ENCODE measurements at regions not wholly inside any gene's neighbourhood (a gene's known extent, or its start where the extent isn't known, plus 50 kb on each side); places are given as distances from the start of the nearest gene placed in this dataset.

- intact Hi-C loops (cut with micrococcal nuclease) (no loop called here), in situ Hi-C loops (cut with MboI) (no loop called here)
- TF ChIP-seq ZNF12 (CRISPR knock-in tag; IDR thresholded peaks at IDR 0.05) = no peak
- TF ChIP-seq ZBTB40 (IDR thresholded peaks at IDR 0.05) = no peak
- TF ChIP-seq ZBTB40 (CRISPR knock-in tag; IDR thresholded peaks at IDR 0.05) = no peak
- TF ChIP-seq NR4A1 (CRISPR knock-in tag; IDR thresholded peaks at IDR 0.05) = no peak
- no peak for TF ChIP-seq NR4A1 (tag; IDR thresholded peaks at IDR 0.05)
- no peak for TF ChIP-seq JUND (IDR thresholded peaks at IDR 0.05; ENCODE audit: borderline replicate concordance, low read depth, low read length)
- TF ChIP-seq JUND (tag; IDR thresholded peaks at IDR 0.05; ENCODE audit: borderline replicate concordance, low read depth, low read length) = no peak
- TF ChIP-seq SOX6 (IDR thresholded peaks at IDR 0.05) = no peak
- H3K79me2 ChIP-seq (ENCODE audit: control insufficient read depth, insufficient read depth, low read length) = no peaks in the 10 kb centered on the region
- ATAC-seq (no peak), DNase-seq (ENCODE audit: extremely low read depth in 1 of 4, low spot score in 3 of 4) (no peak), FAIRE-seq (no peak)
- peaks cover 14 to 39% of the 10 kb centered on the region in 2 experiments; a peak in 4 of 5 replicates for H3K27me3 ChIP-seq (ENCODE audit: control insufficient read depth in 2 of 2, insufficient read depth in 2 of 2, low read length in 2 of 2)
- no peaks in the 10 kb centered on the region for H3K4me1 ChIP-seq (replicated peaks in 1 of 2; ENCODE audit: control insufficient read depth in 2 of 2, insufficient read depth in 2 of 2, low read length in 2 of 2)
- H3K9me3 ChIP-seq (replicated peaks; ENCODE audit: control insufficient read depth, insufficient read depth, low read depth, low read length) = no peaks in the 10 kb centered on the region
- no peaks in the 10 kb centered on the region for H4K20me1 ChIP-seq (replicated peaks; ENCODE audit: control insufficient read depth, insufficient read depth, low read length)
- ChIA-PET POLR2A (interaction anchor here (0.6 kb wide), 1 partner anchor 349 kb away, joined by 3 read pairs; no protein-coding TSS in a partner anchor), CTCF (ENCODE audit: low intra/inter-chr PET ratio) (no interaction called here)
- H3K27ac ChIP-seq (ENCODE audit: extremely low read depth, low read depth, low read length) = no peak overlapping the region
- no peaks in the 10 kb centered on the region for H3K36me3 ChIP-seq (ENCODE audit: control insufficient read depth, insufficient read depth, low read length)
- no peaks in the 10 kb centered on the region for H3K9me1 ChIP-seq (ENCODE audit: control insufficient read depth, insufficient read depth, low read length)
- H3K4me3 ChIP-seq = no peak overlapping the region
- H2AFZ ChIP-seq (ENCODE audit: low read depth, low read length) = no peak overlapping the region
- no peak overlapping the region for H3K4me2 ChIP-seq (ENCODE audit: insufficient read depth, low read length)
- no peak overlapping the region; a peak in 1 of 4 replicates for H3K9ac ChIP-seq (ENCODE audit: insufficient read depth in 1 of 2, low read depth in 2 of 2, low read length in 2 of 2)
- no TSS peak for BruUV-seq (replicated peaks)
- 4% methylated on average over 15 of the region's 15 CpGs for WGBS (ENCODE audit: insufficient coverage, low coverage, missing lambda C conversion rate)
These were observed 138.5 kb upstream of the ERCC6L2 start for GRCh38 chr9:95736891-95737522.

Measured in K562 (cell line).